PFSK-1 (cell line): ENCODE measurements at regions not wholly inside any gene's neighbourhood (a gene's known extent, or its start where the extent isn't known, plus 50 kb on each side); places are given as distances from the start of the nearest gene placed in this dataset.

Experiments used
- FOXP2 ChIP-seq: optimal IDR thresholded peaks from 2 replicates; pipeline ENCODE3; 2011; ENCODE audit warnings: borderline replicate concordance, control low read depth, inconsistent platforms; ENCODE audit not compliant: insufficient read depth; ENCODE audit errors: extremely low read length, extremely low read depth
- POLR2AphosphoS5 ChIP-seq: IDR thresholded peaks from 2 replicates; pipeline ENCODE4 v1.6.1; 2012; ENCODE audit warnings: low read depth, mild to moderate bottlenecking, control low read depth, low read length, moderate library complexity
- SIN3A ChIP-seq: IDR thresholded peaks from 2 replicates; pipeline ENCODE4 v1.6.1; 2012; ENCODE audit warnings: mild to moderate bottlenecking, low read length, moderate library complexity, borderline replicate concordance; ENCODE audit not compliant: insufficient read depth
- TAF1 ChIP-seq: IDR thresholded peaks from 2 replicates; pipeline ENCODE4 v1.6.1; 2012; ENCODE audit warnings: low read length, control low read depth, borderline replicate concordance; ENCODE audit not compliant: insufficient read depth
- TF ChIP-seq, protein P1 (sequence below), 2 experiments: IDR thresholded peaks; 2 replicates each; pipeline versions ENCODE4 v1.6.1 to v1.8.0; 2011 to 2012; ENCODE audit warnings: low read depth in 2 of 2, low read length in 2 of 2, control low read depth in 1 of 2, inconsistent platforms in 1 of 2, mild to moderate bottlenecking in 1 of 2, moderate library complexity in 1 of 2; ENCODE audit not compliant: insufficient read depth in 1 of 2

DNA sequence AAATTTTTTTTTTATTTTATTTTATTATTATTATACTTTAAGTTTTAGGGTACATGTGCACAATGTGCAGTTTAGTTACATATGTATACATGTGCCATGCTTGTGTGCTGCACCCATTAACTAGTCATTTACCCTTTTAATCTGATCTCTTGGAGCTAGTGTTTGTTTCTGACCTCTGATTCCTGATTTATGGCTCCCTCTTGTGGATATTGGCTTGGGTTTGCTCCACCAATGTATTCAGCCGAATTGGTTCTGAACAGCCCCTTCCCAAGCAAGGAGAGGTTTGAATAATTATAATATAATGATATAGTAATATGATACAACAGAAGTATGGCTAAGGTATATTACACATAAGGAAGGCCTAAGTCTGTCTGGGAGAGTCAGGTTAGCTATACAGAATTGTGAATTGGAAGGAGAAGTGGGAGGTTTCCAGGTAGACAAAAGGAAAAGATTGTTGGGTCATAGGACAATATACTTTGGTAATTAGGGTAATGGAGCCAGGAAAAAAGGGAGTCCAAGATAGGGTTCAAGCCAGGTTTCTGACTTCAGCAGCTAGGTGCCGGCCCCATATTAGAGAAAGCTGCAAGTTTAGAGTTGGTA is 53.1 kb upstream of the HMCN1 start:
- TF ChIP-seq FOXP2 (no peak), SIN3A (no peak), POLR2AphosphoS5 (no peak), TAF1 (no peak)
- TF ChIP-seq, protein P1, sequence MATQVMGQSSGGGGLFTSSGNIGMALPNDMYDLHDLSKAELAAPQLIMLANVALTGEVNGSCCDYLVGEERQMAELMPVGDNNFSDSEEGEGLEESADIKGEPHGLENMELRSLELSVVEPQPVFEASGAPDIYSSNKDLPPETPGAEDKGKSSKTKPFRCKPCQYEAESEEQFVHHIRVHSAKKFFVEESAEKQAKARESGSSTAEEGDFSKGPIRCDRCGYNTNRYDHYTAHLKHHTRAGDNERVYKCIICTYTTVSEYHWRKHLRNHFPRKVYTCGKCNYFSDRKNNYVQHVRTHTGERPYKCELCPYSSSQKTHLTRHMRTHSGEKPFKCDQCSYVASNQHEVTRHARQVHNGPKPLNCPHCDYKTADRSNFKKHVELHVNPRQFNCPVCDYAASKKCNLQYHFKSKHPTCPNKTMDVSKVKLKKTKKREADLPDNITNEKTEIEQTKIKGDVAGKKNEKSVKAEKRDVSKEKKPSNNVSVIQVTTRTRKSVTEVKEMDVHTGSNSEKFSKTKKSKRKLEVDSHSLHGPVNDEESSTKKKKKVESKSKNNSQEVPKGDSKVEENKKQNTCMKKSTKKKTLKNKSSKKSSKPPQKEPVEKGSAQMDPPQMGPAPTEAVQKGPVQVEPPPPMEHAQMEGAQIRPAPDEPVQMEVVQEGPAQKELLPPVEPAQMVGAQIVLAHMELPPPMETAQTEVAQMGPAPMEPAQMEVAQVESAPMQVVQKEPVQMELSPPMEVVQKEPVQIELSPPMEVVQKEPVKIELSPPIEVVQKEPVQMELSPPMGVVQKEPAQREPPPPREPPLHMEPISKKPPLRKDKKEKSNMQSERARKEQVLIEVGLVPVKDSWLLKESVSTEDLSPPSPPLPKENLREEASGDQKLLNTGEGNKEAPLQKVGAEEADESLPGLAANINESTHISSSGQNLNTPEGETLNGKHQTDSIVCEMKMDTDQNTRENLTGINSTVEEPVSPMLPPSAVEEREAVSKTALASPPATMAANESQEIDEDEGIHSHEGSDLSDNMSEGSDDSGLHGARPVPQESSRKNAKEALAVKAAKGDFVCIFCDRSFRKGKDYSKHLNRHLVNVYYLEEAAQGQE (IDR thresholded peaks at IDR 0.05; ENCODE audit: insufficient read depth in 1 of 2, low read depth in 2 of 2, low read length in 2 of 2): no peak

DNA sequence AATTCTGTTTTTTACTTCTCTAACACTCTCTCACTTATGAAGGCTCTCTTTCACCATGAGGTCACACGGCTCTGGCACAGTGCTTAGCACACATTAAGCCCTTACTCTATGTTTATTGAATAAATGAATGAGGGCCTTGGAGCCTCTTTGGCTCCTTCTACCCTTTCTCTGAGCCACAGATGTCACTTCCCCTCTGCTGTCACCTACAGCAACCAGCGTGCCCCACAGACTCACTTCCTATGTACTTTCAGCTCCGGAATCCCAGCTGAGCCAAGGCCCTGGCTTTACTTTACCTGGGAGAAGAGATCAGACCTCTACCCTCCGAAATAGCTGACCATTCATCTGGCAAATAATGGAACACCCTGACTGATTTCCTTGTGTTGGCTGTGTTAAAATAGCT is 53.7 kb upstream of the HMCN1 start:
- no peak for TF ChIP-seq POLR2AphosphoS5

DNA sequence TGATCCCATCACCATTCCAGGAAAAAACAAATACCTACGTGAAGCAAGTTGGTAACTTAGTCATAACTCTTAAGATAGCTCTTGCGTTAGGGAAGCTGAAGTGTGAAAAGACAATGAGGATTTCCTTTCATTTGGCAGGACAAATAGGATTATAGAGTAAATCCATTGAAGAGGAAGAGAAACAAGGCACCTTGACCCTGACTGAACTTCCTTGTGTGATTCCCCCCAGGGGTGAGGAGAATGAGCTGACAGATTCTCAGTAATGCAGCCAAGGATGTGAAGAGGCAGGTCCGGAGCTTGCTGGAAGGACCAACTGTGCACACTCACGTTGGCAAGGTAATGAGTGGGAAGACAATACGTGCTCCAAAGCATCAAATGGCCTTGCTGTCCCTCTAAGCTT is 55.0 kb upstream of the HMCN1 start:
- no peak for TF ChIP-seq SIN3A
- TF ChIP-seq FOXP2: no peak
- TF ChIP-seq TAF1: no peak
- TF ChIP-seq, protein P1 (IDR thresholded peaks at IDR 0.05; ENCODE audit: insufficient read depth in 1 of 2, low read depth in 2 of 2, low read length in 2 of 2): no peak
- TF ChIP-seq POLR2AphosphoS5: no peak

DNA sequence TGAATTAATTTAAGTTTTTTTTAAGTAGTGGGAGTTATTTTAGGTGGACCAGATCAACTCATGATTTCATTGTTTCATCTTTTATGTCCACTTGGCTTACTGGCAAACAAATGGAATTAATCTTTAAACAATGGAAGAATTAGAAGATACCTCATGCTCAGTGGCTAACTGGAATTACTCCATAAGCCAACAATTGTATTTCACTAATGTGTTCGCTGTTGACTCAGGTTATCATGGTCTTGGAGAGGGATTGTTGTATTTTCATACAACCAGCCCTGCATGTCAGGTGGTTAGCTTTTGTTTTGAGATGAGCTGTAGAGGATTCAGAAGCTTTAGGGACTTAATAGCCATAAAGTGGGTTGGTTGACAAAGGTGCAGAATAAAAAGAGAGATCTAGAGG is 57.2 kb upstream of the HMCN1 start:
- no peak for TF ChIP-seq POLR2AphosphoS5
- no peak for TF ChIP-seq SIN3A
- no peak for TF ChIP-seq TAF1
- TF ChIP-seq, protein P1 (IDR thresholded peaks at IDR 0.05; ENCODE audit: insufficient read depth in 1 of 2, low read depth in 2 of 2, low read length in 2 of 2): no peak
- TF ChIP-seq FOXP2: no peak

DNA sequence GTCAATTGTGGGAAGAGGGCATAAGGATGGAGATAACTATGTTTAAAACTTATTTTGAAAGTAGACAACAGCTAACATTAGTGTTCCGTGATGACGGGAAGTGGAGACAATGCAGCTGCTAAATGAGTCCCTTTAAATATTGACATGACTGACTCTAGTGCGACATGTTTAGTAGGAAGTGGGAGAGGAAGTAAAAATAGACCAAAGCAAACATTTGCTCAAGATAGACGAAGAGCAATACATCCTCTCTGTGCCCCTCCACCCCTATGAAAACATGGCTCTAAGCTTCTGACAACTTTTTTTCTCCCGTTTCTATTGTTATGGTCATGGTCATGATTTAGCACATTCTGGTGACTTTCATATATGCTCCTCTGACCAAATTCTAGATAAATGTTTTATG is 60.0 kb upstream of the HMCN1 start:
- TF ChIP-seq FOXP2 (no peak), POLR2AphosphoS5 (no peak), TAF1 (no peak), SIN3A (no peak)
- TF ChIP-seq, protein P1 (IDR thresholded peaks at IDR 0.05; ENCODE audit: insufficient read depth in 1 of 2, low read depth in 2 of 2, low read length in 2 of 2): no peak
